KMS-11 (cell line): ENCODE measurements at regions not wholly inside any gene's neighbourhood (a gene's known extent, or its start where the extent isn't known, plus 50 kb on each side); places are given as distances from the start of the nearest gene placed in this dataset.

ENCODE experiments used
- H2AFZ ChIP-seq: fragments of 200-600 bp; sonication (generic); 2 replicates; pipeline ENCODE4 v1.6.1; 2016; ENCODE audit warnings: antibody characterized with exemption, mixed run types, low read depth
- H3K27ac ChIP-seq: fragments of 200-600 bp; sonication (generic); 2 replicates; pipeline ENCODE4 v1.6.1; 2016; ENCODE audit warnings: mild to moderate bottlenecking, mixed run types
- H3K27me3 ChIP-seq: fragments of 200-600 bp; sonication (generic); 2 replicates; pipeline ENCODE4 v1.6.1; 2017; ENCODE audit warnings: mild to moderate bottlenecking, low read depth, mixed run types, moderate library complexity; ENCODE audit not compliant: insufficient read depth
- H3K36me3 ChIP-seq: fragments of 200-600 bp; sonication (generic); 2 replicates; pipeline ENCODE4 v1.6.1; 2017; ENCODE audit warnings: mild to moderate bottlenecking, mixed run types; ENCODE audit not compliant: insufficient read depth
- H3K4me1 ChIP-seq: fragments of 200-600 bp; sonication (generic); 2 replicates; pipeline ENCODE4 v1.6.1; 2016; ENCODE audit warnings: mild to moderate bottlenecking, low read depth, mixed run types; ENCODE audit not compliant: poor library complexity, severe bottlenecking
- H3K4me2 ChIP-seq: fragments of 200-600 bp; sonication (generic); 2 replicates; pipeline ENCODE4 v1.7.0; 2016; ENCODE audit warnings: mild to moderate bottlenecking, mixed run types
- H3K4me3 ChIP-seq: fragments of 200-600 bp; sonication (generic); IDR thresholded peaks from 2 replicates; pipeline ENCODE4 v1.6.1; 2017; ENCODE audit warnings: low read depth, low read length, mixed read lengths; ENCODE audit not compliant: insufficient read depth
- H3K79me2 ChIP-seq: fragments of 200-600 bp; sonication (generic); 2 replicates; pipeline ENCODE4 v1.6.1; 2016; ENCODE audit warnings: low read depth, mixed run types; ENCODE audit not compliant: insufficient read depth
- H3K9ac ChIP-seq: fragments of 200-600 bp; sonication (generic); 2 replicates; pipeline ENCODE4 v1.6.1; 2016; ENCODE audit warnings: mild to moderate bottlenecking, mixed run types
- H4K20me1 ChIP-seq: fragments of 200-600 bp; sonication (generic); 2 replicates; pipeline ENCODE4 v1.6.1; 2016; ENCODE audit warnings: mild to moderate bottlenecking, mixed run types; ENCODE audit not compliant: insufficient read depth
- CTCF ChIP-seq: fragments of 200-600 bp; sonication (generic); conservative IDR thresholded peaks from 2 replicates; pipeline ENCODE4 v1.6.1; 2017; ENCODE audit warnings: low read depth, mild to moderate bottlenecking, antibody characterized with exemption, low read length, moderate library complexity, mixed read lengths

GRCh38 chr1:193519922-193520321 lies 333.5 kb upstream of the B3GALT2 start:
- Histone ChIP-seq H3K27me3 (no peaks in the 10 kb centered on the region), H3K79me2 (no peaks in the 10 kb centered on the region), H3K27ac (no peak overlapping the region), H3K4me1 (peaks cover 10% of the 10 kb centered on the region), H3K4me3 (no peak overlapping the region), H2AFZ (no peak overlapping the region), H4K20me1 (no peaks in the 10 kb centered on the region), H3K9ac (no peak overlapping the region), H3K36me3 (no peaks in the 10 kb centered on the region), H3K4me2 (no peak overlapping the region)
- TF ChIP-seq CTCF, result no peak

- TF ChIP-seq CTCF, result no peak
- Histone ChIP-seq H3K27ac (no peak overlapping the region), H3K79me2 (no peaks in the 10 kb centered on the region), H3K9ac (no peak overlapping the region), H3K36me3 (no peaks in the 10 kb centered on the region), H3K4me3 (no peak overlapping the region), H2AFZ (no peak overlapping the region), H3K4me1 (peaks cover 10% of the 10 kb centered on the region), H3K4me2 (no peak overlapping the region), H3K27me3 (no peaks in the 10 kb centered on the region), H4K20me1 (no peaks in the 10 kb centered on the region)
Measured at GRCh38 chr1:193516755-193517388, 330.5 kb upstream of the B3GALT2 start.

GRCh38 chr1:193514397-193514796 lies 328.0 kb upstream of the B3GALT2 start:
- H3K36me3 ChIP-seq, result no peaks in the 10 kb centered on the region
- no peak overlapping the region for H3K4me3 ChIP-seq
- no peak overlapping the region for H2AFZ ChIP-seq
- peaks cover 10% of the 10 kb centered on the region for H3K4me1 ChIP-seq
- no peak overlapping the region for H3K27ac ChIP-seq
- H3K4me2 ChIP-seq, result no peak overlapping the region
- H3K79me2 ChIP-seq, result no peaks in the 10 kb centered on the region
- H3K27me3 ChIP-seq, result no peaks in the 10 kb centered on the region
- TF ChIP-seq CTCF, result no peak
- H4K20me1 ChIP-seq, result no peaks in the 10 kb centered on the region
- H3K9ac ChIP-seq, result no peak overlapping the region

- H3K27ac ChIP-seq, result no peak overlapping the region
- no peak overlapping the region for H3K4me2 ChIP-seq
- no peaks in the 10 kb centered on the region for H4K20me1 ChIP-seq
- H3K79me2 ChIP-seq, result no peaks in the 10 kb centered on the region
- H3K36me3 ChIP-seq, result no peaks in the 10 kb centered on the region
- H2AFZ ChIP-seq, result no peak overlapping the region
- H3K4me1 ChIP-seq, result peaks cover 10% of the 10 kb centered on the region
- no peak overlapping the region for H3K4me3 ChIP-seq
- H3K27me3 ChIP-seq, result no peaks in the 10 kb centered on the region
- H3K9ac ChIP-seq, result no peak overlapping the region
- no peak for TF ChIP-seq CTCF
Measured at GRCh38 chr1:193513032-193513431, 326.6 kb upstream of the B3GALT2 start.
